DMS153 (cell line): ENCODE measurements at regions not wholly inside any gene's neighbourhood (a gene's known extent, or its start where the extent isn't known, plus 50 kb on each side); places are given as distances from the start of the nearest gene placed in this dataset.
A peak's percentile ranks its signal among the peaks of the same experiment; 100 is the strongest.
"Not testable (repeated sequence)": the region's sequence is repeated elsewhere in the genome, so short reads cannot be mapped to it uniquely, and the experiment has no call there.

Experiments used
- DNase-seq: peaks from one replicate; lab custom pipeline; 2025; lab: John Stamatoyannopoulos, UW

- no peak for DNase-seq
Observed at GRCh38 chr5:28403846-28404245, 1365.5 kb upstream of the CDH9 start.

DNA sequence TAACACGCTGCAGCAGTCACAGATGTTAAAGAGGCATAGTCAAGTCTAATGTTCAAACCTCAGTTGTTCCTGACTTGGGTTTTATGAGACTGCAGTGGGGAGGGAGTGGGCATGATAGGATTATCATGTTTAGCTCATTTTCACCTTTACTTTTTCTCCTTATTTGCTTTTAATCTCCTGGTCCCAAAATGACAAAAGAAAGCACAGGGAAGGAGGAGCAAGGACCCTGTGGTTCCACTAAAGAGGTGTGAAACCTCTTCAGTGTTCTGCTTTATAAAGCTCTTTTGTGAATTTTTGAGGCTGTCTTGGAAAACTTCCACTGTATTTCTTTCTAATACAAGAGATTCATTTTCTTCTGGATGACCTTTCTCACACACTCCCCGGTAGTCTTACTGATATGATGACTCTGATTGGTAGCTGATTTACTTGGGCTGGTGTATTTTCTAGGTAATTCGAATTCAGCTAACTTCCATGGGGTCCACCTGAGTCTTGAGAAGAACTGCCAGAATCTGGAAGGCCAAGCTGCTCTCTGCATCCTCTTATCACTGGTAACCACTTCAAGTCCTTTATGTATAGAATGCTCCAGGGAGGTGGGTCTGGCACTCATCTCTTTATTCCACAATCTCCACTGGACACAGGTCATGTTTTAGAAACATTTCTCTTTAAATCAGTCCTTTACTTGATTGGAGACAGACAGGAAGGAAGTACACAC, 1364.4 kb upstream of the CDH9 start:
- DNase-seq: no peak

- DNase-seq: no peak
Observed at GRCh38 chr5:28400076-28400475, 1361.7 kb upstream of the CDH9 start.

GRCh38 chr5:28399211-28399610, 1360.8 kb upstream of the CDH9 start:
- no peak for DNase-seq

DNA sequence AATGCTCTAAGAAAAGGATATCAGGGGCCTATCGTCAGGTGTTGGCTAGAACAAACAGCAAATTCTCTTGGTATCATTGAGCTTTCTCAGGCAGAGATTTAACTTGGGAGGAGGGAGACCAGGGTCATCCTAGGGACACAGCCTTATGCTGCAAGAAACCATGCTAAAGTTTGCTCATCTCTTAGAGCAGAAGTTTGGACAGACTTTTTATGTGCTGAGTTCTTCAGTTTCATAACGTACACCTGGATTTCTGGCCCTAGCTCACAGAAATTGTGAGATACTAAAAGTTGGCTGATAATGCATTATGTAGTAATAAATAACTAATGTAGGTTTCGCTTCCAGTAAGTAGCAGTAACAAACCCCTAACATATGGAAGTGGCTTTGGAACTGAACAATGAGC, 1359.8 kb upstream of the CDH9 start:
- DNase-seq: no peak

- no peak for DNase-seq
Observed at GRCh38 chr5:28397502-28397941, 1359.1 kb upstream of the CDH9 start.

GRCh38 chr5:28391277-28391676, 1352.9 kb upstream of the CDH9 start:
- DNase-seq: no peak

DNA sequence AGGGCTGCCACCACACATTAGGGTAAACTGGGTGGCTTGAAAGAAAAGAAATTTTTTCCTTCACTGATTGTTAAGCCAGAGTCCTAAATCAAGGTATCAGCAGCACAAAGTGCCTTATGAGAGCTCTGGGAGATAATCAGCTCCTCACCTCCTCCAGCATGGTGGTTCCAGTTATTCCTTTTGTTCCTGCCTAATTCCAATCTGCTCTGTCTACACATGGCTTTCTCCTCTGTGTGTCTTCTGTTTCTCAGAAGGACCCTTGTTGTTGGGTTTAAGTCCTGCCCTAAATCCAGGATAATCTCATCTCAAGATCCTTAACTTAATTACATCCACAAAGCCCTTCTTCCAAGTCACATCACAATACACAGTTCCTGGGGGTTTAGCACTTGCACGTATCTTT, 1352.0 kb upstream of the CDH9 start:
- no peak for DNase-seq

DNA sequence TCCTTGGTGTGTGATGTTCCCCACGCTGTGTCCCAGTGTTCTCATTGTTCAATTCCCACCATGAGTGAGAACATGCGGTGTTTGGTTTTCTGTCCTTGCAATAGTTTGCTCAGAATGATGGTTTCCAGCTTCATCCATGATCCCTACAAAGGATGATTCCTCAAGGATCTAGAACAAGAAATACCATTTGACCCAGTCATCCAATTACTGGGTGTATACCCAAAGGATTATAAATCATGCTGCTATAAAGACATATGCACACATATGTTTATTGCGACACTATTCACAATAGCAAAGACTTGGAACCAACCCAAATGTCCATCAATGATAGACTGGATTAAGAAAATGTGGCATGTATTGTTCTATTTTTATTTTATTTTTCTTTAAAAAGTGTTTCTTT, 1351.3 kb upstream of the CDH9 start:
- not testable (repeated sequence) for DNase-seq

- DNase-seq: no peak
Observed at GRCh38 chr5:28388428-28388827, 1350.0 kb upstream of the CDH9 start.

- DNase-seq: no peak
Observed at GRCh38 chr5:28386712-28387111, 1348.3 kb upstream of the CDH9 start.

DNA sequence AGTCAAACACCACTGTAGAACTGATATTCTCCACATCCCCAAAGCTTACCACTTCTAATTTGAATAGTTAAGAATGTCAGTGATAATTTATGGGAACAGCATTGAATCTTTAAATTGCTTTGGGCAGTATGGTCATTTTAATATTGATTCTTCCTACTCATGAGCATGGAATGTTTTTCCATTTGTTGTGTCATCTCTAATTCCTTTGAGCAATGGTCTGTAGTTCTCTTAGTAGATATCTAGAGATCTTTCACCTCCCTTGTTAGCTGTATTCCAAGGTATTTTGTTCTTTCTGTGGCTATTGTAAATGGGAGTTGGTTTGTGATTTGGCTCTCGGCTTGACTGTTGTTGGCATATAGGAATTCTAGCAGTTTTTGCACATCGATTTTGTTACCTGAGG, 1341.8 kb upstream of the CDH9 start:
- no peak for DNase-seq

- no peak for DNase-seq
Observed at GRCh38 chr5:28374492-28374967, 1336.1 kb upstream of the CDH9 start.

DNA sequence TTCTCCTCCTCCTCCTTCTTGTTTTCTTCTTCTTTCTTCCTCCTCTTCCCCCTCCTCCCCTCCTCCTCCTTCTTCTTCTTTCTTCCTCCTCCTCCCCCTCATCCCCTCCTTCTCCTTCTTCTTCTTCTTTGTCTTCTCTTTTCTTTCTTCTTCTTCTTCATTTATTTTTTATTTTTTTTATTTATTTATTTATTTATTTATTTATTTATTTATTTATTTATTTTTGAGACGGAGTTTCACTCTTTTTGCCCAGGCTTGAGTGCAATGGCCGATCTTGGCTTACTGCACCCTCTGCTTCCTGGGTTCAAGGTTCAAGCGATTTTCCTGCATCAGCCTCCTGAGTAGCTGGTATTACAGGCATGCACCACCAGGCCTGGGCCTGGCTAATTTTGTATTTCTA, 1332.5 kb upstream of the CDH9 start:
- DNase-seq: no peak

DNA sequence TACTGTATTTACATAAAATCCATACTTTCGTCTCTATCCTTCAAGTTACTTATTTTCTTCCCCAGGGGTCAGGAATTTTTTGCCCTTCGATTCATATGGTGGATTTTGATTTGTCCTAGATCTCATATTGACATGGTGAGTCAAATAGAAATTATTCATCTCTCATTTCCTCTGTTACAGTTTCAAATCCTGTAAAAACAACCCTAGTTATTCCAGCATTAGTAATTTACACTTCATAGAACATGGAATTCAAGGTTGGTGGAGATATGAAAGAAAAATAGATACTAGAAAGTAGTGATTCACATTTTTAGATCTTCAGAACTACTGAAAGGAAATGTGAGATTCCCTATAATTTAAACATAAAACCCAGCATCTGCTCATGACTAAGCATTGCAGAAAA, 1331.0 kb upstream of the CDH9 start:
- DNase-seq: no peak

GRCh38 chr5:28355831-28356230, 1317.4 kb upstream of the CDH9 start:
- no peak for DNase-seq

DNA sequence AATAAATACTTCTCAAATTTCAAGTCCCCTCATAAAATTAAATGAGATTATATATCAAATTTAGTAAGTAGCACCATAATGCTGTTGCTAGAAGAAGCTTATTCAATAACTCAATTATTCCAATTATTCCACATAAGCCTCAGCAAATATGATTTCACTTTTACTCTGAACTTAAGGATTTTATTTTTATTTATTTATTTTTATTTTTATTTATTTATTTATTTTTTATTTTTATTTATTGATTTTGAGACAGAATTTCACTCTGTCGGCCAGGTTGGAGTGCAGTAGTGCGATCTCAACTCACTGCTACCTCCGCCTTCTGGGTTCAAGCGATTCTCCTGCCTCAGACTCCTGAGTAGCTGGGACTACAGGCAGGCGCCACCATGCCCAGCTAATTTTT, 1308.3 kb upstream of the CDH9 start:
- no peak for DNase-seq

GRCh38 chr5:28344836-28345433, 1306.5 kb upstream of the CDH9 start:
- peak; percentile 71 for DNase-seq

GRCh38 chr5:28329176-28329575, 1290.8 kb upstream of the CDH9 start:
- DNase-seq: no peak

DNA sequence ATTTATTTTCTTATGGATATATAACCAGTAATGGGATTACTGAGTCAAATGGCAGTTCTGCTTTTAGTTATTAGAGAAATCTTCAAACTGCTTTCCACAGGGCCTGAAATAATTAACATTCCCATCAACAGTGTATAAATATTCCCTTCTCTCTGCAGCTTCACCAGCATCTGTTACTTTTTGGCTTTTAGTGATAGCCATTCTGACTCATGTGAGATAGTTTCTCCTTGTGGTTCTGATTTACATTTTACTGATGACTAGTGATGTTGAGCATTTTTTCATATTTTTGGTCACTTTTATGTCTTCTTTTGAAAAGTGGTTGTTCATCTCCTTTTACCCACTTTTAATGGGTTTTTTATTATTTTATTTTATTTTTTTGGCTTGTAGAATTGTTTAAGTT, 1290.3 kb upstream of the CDH9 start:
- no peak for DNase-seq

GRCh38 chr5:28324174-28324573, 1285.8 kb upstream of the CDH9 start:
- DNase-seq: no peak

DNA sequence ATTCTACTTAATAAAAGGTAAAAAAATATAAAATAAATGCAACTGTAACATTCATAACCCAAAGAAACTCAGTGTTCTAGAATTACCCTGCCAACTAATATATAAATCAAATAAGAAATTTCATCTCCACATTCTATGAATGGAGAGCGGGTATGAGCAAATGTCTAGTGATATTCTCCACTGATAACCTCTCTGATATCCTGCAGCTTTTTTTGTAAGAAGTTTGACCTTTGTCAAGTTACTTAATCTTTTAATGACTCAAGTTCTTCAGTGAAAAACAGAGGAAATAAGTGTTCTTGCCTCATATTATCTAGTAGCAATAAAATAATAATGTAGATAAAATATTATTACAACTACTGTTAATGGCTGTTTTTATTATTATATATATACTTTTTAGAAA, 1275.6 kb upstream of the CDH9 start:
- no peak for DNase-seq

DNA sequence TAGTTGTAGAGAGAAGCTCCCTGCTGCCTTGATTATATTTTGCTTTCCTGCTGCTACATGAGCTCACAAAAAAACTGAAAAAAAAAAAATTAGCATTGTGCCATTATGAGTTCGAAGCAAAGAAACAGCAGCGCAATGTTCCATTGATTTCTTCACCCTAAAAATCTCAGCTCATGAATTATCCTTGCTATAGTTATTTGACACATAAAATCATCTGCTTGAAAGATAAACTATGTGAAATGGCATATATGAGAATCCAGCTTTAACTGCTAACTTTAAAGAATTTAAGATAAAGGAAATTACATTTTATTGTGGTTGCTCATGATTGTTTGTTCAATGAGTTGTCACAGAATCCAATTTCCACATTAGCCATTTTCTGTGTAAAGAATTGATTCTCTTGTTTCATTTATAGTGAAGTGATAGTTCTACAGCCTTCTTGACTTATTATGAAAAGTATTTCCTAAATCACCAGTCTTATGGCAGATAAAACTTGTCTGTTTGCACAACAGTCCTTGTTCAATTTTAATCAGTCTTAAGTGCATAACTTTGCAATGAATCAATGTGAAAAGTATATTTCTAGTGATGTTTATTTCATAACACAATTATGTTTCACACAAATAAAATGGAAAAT, 1275.0 kb upstream of the CDH9 start:
- no peak for DNase-seq
